Right lobe of liver (tissue), 4 donors: ENCODE measurements at regions not wholly inside any gene's neighbourhood (a gene's known extent, or its start where the extent isn't known, plus 50 kb on each side); places are given as distances from the start of the nearest gene placed in this dataset.

Experiments
- CTCF ChIP-seq, 4 donors: fragments of 200-600 bp in 3 of 4; fragments of 450-650 bp in 1 of 4; IDR thresholded peaks; one replicate each; pipeline versions ENCODE4 v1.5.1 to v1.8.0; 2016 to 2022; ENCODE audit warnings: antibody characterized with exemption in 4 of 4, mild to moderate bottlenecking in 2 of 4
- POLR2A ChIP-seq: fragments of 450-650 bp; IDR thresholded peaks from one replicate; pipeline ENCODE4 v1.6.1; 2017; ENCODE audit warnings: antibody characterized with exemption, mild to moderate bottlenecking
- donor health status: DM: no; HTN: no; CAD: no.
- donor health status: DM: no; HTN: no; CAD: no.
- donor health status: DM: no; HTN: yes; CAD: no.

- no peak for TF ChIP-seq CTCF (IDR thresholded peaks at IDR 0.05)
- no peak for TF ChIP-seq POLR2A
Observed at GRCh38 chr10:81674941-81675340, 200.1 kb upstream of the NRG3 start.
